GM20000 (cell line): ENCODE measurements at regions not wholly inside any gene's neighbourhood (a gene's known extent, or its start where the extent isn't known, plus 50 kb on each side); places are given as distances from the start of the nearest gene placed in this dataset.

Experiments
- DNase-seq: peaks from one replicate; pipeline ENCODE4 v3.0.0; 2012; ENCODE audit warnings: low spot score
- CTCF ChIP-seq: IDR thresholded peaks from 2 replicates; pipeline ENCODE4 v1.5.1; 2012; ENCODE audit warnings: mild to moderate bottlenecking, control low read depth; ENCODE audit errors: extremely low read depth, missing control alignments

GRCh38 chr1:58887059-58887458 is 103.2 kb upstream of the JUN start:
- no peak for DNase-seq
- TF ChIP-seq CTCF, result no peak

- TF ChIP-seq CTCF, result no peak
- no peak for DNase-seq
These were observed 105.0 kb upstream of the JUN start for GRCh38 chr1:58888833-58889232.

- DNase-seq, result no peak
- TF ChIP-seq CTCF, result no peak
These were observed 106.3 kb upstream of the JUN start for GRCh38 chr1:58890113-58890512.

GRCh38 chr1:58890609-58891008 is 106.8 kb upstream of the JUN start:
- TF ChIP-seq CTCF, result no peak
- no peak for DNase-seq

GRCh38 chr1:58891347-58891746 is 107.5 kb upstream of the JUN start:
- no peak for TF ChIP-seq CTCF
- no peak for DNase-seq

GRCh38 chr1:58893257-58893869 is 109.5 kb upstream of the JUN start:
- no peak for TF ChIP-seq CTCF
- no peak for DNase-seq

- DNase-seq, result no peak
- no peak for TF ChIP-seq CTCF
These were observed 111.2 kb upstream of the JUN start for GRCh38 chr1:58895082-58895481.
